ENCODE measurements at regions not wholly inside any gene's neighbourhood (a gene's known extent, or its start where the extent isn't known, plus 50 kb on each side); places are given as distances from the start of the nearest gene placed in this dataset.
"Not testable (repeated sequence)": the region's sequence is repeated elsewhere in the genome, so short reads cannot be mapped to it uniquely, and the experiment has no call there.

DNA sequence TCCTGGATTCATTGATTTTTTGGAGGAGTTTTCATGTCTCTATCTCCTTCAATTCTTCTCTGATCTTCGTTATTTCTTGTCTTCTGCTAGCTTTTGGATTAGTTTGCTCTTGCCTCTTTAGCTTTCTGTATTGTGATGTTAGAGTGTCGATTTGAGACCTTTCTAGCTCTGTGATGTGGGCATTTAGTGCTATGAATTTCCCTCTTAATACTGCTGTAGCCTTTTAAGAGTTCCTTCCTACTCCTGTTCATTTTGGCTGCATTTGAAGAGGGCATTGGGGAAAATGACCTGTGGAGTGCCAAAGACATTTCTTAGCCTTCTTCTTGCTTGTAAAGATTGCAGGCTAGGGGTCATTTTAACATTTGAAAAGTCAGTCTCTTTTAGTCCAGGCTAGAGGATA lies 463.8 kb upstream of the GCFC2 start:
- no peaks in the 10 kb centered on the region for H3K27me3 ChIP-seq (ENCODE audit: insufficient read depth, low read length)
- no peak for TF ChIP-seq SRF (IDR thresholded peaks at IDR 0.05; ENCODE audit: low read depth)
- no TSS peak for BruUV-seq (replicated peaks)
- H4K20me1 ChIP-seq (ENCODE audit: insufficient read depth): no peaks in the 10 kb centered on the region
- peaks cover 0 to 13% of the 10 kb centered on the region in 2 experiments; a peak in 2 of 4 replicates for H3K9me3 ChIP-seq (ENCODE audit: control insufficient read depth in 1 of 2, insufficient read depth in 1 of 2, low read depth in 1 of 2, low read length in 2 of 2)
- no peaks in the 10 kb centered on the region for H3K4me1 ChIP-seq (ENCODE audit: control insufficient read depth in 1 of 2, insufficient read depth in 2 of 2, low read length in 2 of 2)
- H3K9ac ChIP-seq (ENCODE audit: low read length): no peak overlapping the region
- H3K4me3 ChIP-seq (replicated peaks in 1 of 2; ENCODE audit: low read depth in 1 of 2, low read length in 2 of 2): no peak overlapping the region
- intact Hi-C loops (cut with micrococcal nuclease): no loop called here
- no peak overlapping the region for H2AFZ ChIP-seq (ENCODE audit: low read depth, low read length, poor library complexity, severe bottlenecking)
- H3K27ac ChIP-seq (ENCODE audit: low read depth, low read length): no peak overlapping the region
- RAD21 ChIA-PET (ENCODE audit: low non-redundant PET in 1 of 2, low total read pairs in 2 of 2, uncharacterized antibody in 2 of 2, unreplicated experiment in 2 of 2): no interaction called here
- DNase-seq (ENCODE audit: low read depth, low spot score) (no peak), ATAC-seq (no peak)
- CTCF ChIA-PET: no interaction called here
- no peaks in the 10 kb centered on the region for H3K79me2 ChIP-seq (ENCODE audit: insufficient read depth, low read length)
- H3K9me2 ChIP-seq (ENCODE audit: insufficient read depth): no peaks in the 10 kb centered on the region
- H3K4me2 ChIP-seq (ENCODE audit: low read length): no peak overlapping the region
- H3K36me3 ChIP-seq (ENCODE audit: control insufficient read depth in 1 of 2, insufficient read depth in 2 of 2, low read length in 2 of 2): no peaks in the 10 kb centered on the region
- POLR2A ChIA-PET: no interaction called here

DNA sequence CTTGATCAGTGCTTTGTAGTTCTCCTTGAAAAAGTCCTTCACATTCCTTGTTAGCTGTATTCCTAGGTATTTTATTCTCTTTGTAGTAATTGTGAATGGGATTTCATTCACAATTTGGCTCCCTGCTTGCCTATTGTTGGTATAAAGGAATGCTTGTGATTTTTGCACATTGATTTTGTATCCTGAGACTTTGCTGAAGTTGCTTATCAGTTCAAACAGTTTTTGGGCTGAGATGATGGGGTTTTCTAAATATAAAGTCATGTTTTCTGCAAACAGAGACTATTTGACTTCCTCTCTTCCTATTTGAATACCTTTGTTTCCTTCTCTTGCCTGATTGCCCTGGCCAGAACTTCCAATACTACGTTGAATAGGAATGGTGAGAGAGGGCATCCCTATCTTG lies 462.5 kb upstream of the GCFC2 start:
- H2AFZ ChIP-seq (ENCODE audit: low read depth, low read length, poor library complexity, severe bottlenecking); H4K20me1 ChIP-seq (ENCODE audit: insufficient read depth); DNase-seq (ENCODE audit: low read depth, low spot score); BruUV-seq (replicated peaks); H3K4me2 ChIP-seq (ENCODE audit: low read length); intact Hi-C loops (cut with micrococcal nuclease); H3K9ac ChIP-seq (ENCODE audit: low read length); ATAC-seq; H3K4me1 ChIP-seq (ENCODE audit: control insufficient read depth in 1 of 2, insufficient read depth in 2 of 2, low read length in 2 of 2); POLR2A ChIA-PET; H3K79me2 ChIP-seq (ENCODE audit: insufficient read depth, low read length); CTCF ChIA-PET; H3K36me3 ChIP-seq (ENCODE audit: control insufficient read depth in 1 of 2, insufficient read depth in 2 of 2, low read length in 2 of 2); H3K4me3 ChIP-seq (replicated peaks in 1 of 2; ENCODE audit: low read depth in 1 of 2, low read length in 2 of 2); H3K27ac ChIP-seq (ENCODE audit: low read depth, low read length); H3K9me2 ChIP-seq (ENCODE audit: insufficient read depth); RAD21 ChIA-PET (ENCODE audit: low non-redundant PET in 1 of 2, low total read pairs in 2 of 2, uncharacterized antibody in 2 of 2, unreplicated experiment in 2 of 2); H3K27me3 ChIP-seq (ENCODE audit: insufficient read depth, low read length): not testable (repeated sequence)
- H3K9me3 ChIP-seq (ENCODE audit: control insufficient read depth in 1 of 2, insufficient read depth in 1 of 2, low read depth in 1 of 2, low read length in 2 of 2): peaks cover 0 to 17% of the 10 kb centered on the region in 2 experiments; a peak in 2 of 4 replicates

DNA sequence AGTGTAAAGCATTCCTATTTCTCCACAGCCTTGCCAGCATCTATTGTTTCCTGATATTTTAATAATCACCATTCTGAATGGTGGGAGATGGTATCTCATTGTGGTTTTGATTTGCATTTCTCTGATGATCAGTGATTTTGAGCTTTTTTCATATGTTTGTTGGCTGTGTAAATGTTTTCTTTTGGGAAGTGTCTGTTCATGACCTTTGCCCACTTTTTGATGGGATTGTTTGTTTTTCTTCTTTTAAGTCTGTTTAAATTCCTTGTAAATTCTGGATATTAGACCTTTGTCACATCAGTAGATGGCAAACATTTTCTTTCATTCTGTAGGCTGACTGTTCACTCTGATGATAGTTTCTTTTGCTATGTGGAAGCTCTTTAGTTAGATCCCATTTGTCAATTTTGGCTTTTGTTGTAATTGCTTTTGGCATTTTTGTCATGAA lies 461.5 kb upstream of the GCFC2 start:
- H3K4me3 ChIP-seq (replicated peaks in 1 of 2; ENCODE audit: low read depth in 1 of 2, low read length in 2 of 2); DNase-seq (ENCODE audit: low read depth, low spot score); BruUV-seq (replicated peaks); H3K27ac ChIP-seq (ENCODE audit: low read depth, low read length); H2AFZ ChIP-seq (ENCODE audit: low read depth, low read length, poor library complexity, severe bottlenecking); H4K20me1 ChIP-seq (ENCODE audit: insufficient read depth); H3K27me3 ChIP-seq (ENCODE audit: insufficient read depth, low read length); H3K4me2 ChIP-seq (ENCODE audit: low read length); RAD21 ChIA-PET (ENCODE audit: low non-redundant PET in 1 of 2, low total read pairs in 2 of 2, uncharacterized antibody in 2 of 2, unreplicated experiment in 2 of 2); H3K9ac ChIP-seq (ENCODE audit: low read length); H3K79me2 ChIP-seq (ENCODE audit: insufficient read depth, low read length); H3K4me1 ChIP-seq (ENCODE audit: control insufficient read depth in 1 of 2, insufficient read depth in 2 of 2, low read length in 2 of 2); H3K9me2 ChIP-seq (ENCODE audit: insufficient read depth); intact Hi-C loops (cut with micrococcal nuclease); ATAC-seq; H3K36me3 ChIP-seq (ENCODE audit: control insufficient read depth in 1 of 2, insufficient read depth in 2 of 2, low read length in 2 of 2); CTCF ChIA-PET: not testable (repeated sequence)
- POLR2A ChIA-PET: interaction anchor here (0.6 kb wide), 1 partner anchor 55 kb away, joined by 3 read pairs; no protein-coding TSS in a partner anchor
- peaks cover 0 to 17% of the 10 kb centered on the region in 2 experiments; a peak in 2 of 4 replicates for H3K9me3 ChIP-seq (ENCODE audit: control insufficient read depth in 1 of 2, insufficient read depth in 1 of 2, low read depth in 1 of 2, low read length in 2 of 2)
